Prostate gland (tissue), 2 donors: ENCODE measurements at regions not wholly inside any gene's neighbourhood (a gene's known extent, or its start where the extent isn't known, plus 50 kb on each side); places are given as distances from the start of the nearest gene placed in this dataset.

Experiments used
- POLR2A ChIP-seq: fragments of 450-650 bp; IDR thresholded peaks from one replicate; pipeline ENCODE4 v1.6.1; 2016; ENCODE audit warnings: antibody characterized with exemption, mild to moderate bottlenecking
- TF ChIP-seq, protein P1 (sequence below), 4 experiments: fragments of 200-600 bp in 2 of 4; fragments of 450-650 bp in 2 of 4; sonication (generic) in 2 of 4; IDR thresholded peaks; 1 replicate in 3 of 4; 2 replicates in 1 of 4; pipeline ENCODE4 v1.5.1; 2016 to 2019; ENCODE audit warnings: antibody characterized with exemption in 4 of 4, mild to moderate bottlenecking in 2 of 4, moderate library complexity in 2 of 4

GRCh38 chr9:126183266-126183665, 143.4 kb upstream of the MVB12B start:
- TF ChIP-seq, protein P1, sequence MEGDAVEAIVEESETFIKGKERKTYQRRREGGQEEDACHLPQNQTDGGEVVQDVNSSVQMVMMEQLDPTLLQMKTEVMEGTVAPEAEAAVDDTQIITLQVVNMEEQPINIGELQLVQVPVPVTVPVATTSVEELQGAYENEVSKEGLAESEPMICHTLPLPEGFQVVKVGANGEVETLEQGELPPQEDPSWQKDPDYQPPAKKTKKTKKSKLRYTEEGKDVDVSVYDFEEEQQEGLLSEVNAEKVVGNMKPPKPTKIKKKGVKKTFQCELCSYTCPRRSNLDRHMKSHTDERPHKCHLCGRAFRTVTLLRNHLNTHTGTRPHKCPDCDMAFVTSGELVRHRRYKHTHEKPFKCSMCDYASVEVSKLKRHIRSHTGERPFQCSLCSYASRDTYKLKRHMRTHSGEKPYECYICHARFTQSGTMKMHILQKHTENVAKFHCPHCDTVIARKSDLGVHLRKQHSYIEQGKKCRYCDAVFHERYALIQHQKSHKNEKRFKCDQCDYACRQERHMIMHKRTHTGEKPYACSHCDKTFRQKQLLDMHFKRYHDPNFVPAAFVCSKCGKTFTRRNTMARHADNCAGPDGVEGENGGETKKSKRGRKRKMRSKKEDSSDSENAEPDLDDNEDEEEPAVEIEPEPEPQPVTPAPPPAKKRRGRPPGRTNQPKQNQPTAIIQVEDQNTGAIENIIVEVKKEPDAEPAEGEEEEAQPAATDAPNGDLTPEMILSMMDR (IDR thresholded peaks at IDR 0.05) = no peak
- TF ChIP-seq POLR2A = no peak
